ENCODE measurements at regions not wholly inside any gene's neighbourhood (a gene's known extent, or its start where the extent isn't known, plus 50 kb on each side); places are given as distances from the start of the nearest gene placed in this dataset.

DNA sequence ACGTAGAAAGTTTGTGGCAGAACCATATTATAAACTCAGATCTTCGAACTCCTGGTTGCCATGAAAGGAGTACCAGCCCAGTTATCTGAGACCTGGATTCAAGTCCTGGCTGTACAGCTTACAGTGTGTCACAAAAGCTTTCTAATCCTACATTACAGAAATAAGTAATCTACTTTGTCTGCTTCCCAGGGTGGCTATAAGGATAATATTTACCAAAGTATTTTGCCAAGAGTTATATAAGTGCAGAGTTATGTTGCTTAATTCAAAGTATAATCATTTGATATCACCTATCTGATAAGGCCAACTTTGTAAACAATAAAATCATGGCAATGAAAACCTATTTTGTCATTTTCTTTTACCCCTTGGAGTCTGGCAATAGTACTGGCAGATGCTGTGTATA lies 381.6 kb downstream of the NDFIP2 start:
- Histone ChIP-seq H3K4me3 (no peak overlapping the region), H3K27ac (no peak overlapping the region), H3K36me3 (no peaks in the 10 kb centered on the region), H3K27me3 (replicated peaks; ENCODE audit: insufficient read depth) (no peaks in the 10 kb centered on the region), H3K4me1 (replicated peaks) (no peaks in the 10 kb centered on the region), H3K9me3 (no peaks in the 10 kb centered on the region)
- WGBS: 66% methylated on average over 2 of the region's 2 CpGs
- intact Hi-C loops (cut with DNase I): no loop called here
- TF ChIP-seq POLR2AphosphoS5 (IDR thresholded peaks at IDR 0.05) (no peak), POLR2A (IDR thresholded peaks at IDR 0.05) (no peak)
- TF ChIP-seq, protein P1, sequence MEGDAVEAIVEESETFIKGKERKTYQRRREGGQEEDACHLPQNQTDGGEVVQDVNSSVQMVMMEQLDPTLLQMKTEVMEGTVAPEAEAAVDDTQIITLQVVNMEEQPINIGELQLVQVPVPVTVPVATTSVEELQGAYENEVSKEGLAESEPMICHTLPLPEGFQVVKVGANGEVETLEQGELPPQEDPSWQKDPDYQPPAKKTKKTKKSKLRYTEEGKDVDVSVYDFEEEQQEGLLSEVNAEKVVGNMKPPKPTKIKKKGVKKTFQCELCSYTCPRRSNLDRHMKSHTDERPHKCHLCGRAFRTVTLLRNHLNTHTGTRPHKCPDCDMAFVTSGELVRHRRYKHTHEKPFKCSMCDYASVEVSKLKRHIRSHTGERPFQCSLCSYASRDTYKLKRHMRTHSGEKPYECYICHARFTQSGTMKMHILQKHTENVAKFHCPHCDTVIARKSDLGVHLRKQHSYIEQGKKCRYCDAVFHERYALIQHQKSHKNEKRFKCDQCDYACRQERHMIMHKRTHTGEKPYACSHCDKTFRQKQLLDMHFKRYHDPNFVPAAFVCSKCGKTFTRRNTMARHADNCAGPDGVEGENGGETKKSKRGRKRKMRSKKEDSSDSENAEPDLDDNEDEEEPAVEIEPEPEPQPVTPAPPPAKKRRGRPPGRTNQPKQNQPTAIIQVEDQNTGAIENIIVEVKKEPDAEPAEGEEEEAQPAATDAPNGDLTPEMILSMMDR (IDR thresholded peaks at IDR 0.05): no peak
- DNase-seq (ENCODE audit: low spot score): no peak

DNA sequence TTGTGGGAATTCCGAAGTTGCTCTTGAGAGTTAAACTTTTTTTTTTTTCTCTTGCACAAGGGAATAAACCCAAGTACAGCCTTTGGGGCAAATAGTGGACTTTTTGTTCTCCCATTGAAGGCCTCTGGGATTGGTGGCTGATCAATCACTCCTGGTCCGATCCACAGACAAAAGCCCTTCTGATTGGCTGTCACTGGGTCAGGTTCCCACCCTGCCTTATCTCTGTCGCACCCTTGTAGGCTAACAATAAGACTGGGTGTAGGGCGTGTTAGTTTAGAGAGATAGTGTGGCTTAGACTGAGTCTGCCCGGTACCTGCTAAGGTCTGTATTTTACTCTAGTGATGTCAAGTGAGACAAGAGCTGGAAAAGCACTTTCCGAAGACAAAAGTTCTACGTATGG lies 380.8 kb downstream of the NDFIP2 start:
- DNase-seq (ENCODE audit: low spot score): no peak
- H3K9me3 ChIP-seq: no peaks in the 10 kb centered on the region
- no peak for TF ChIP-seq POLR2A (IDR thresholded peaks at IDR 0.05)
- no peaks in the 10 kb centered on the region for H3K27me3 ChIP-seq (replicated peaks; ENCODE audit: insufficient read depth)
- intact Hi-C loops (cut with DNase I): no loop called here
- 86% methylated on average over 7 of the region's 7 CpGs for WGBS
- H3K36me3 ChIP-seq: no peaks in the 10 kb centered on the region
- H3K27ac ChIP-seq: no peak overlapping the region
- no peaks in the 10 kb centered on the region for H3K4me1 ChIP-seq (replicated peaks)
- H3K4me3 ChIP-seq: no peak overlapping the region

DNA sequence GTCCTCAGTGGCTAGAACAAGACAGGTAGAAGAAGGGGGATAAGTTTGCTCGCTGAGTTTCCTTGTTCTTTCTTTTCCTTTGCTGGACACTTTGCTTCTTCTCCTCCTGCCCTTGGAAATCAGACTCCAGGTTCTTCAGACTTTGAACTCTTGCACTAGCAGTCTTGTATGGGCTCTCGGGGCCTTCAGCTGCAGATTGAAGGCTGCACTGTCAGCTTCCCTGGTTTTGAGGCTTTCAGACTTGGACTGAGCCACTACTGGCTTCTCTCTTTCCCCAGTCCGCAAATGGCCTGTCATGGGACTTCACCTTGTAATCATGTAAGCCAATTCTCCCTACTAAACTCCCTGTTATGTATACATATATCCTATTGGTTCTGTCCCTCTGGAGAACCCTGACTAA lies 379.8 kb downstream of the NDFIP2 start:
- H3K36me3 ChIP-seq: no peaks in the 10 kb centered on the region
- no peaks in the 10 kb centered on the region for H3K4me1 ChIP-seq (replicated peaks)
- H3K27ac ChIP-seq: no peak overlapping the region
- H3K27me3 ChIP-seq (replicated peaks; ENCODE audit: insufficient read depth): no peaks in the 10 kb centered on the region
- no peak overlapping the region for H3K4me3 ChIP-seq
- no peak for TF ChIP-seq POLR2AphosphoS5 (IDR thresholded peaks at IDR 0.05)
- TF ChIP-seq, protein P1 (IDR thresholded peaks at IDR 0.05): no peak
- TF ChIP-seq POLR2A (IDR thresholded peaks at IDR 0.05): no peak
- WGBS: 93% methylated on average over 3 of the region's 3 CpGs
- no peak for DNase-seq (ENCODE audit: low spot score)
- intact Hi-C loops (cut with DNase I): no loop called here
- H3K9me3 ChIP-seq: no peaks in the 10 kb centered on the region

DNA sequence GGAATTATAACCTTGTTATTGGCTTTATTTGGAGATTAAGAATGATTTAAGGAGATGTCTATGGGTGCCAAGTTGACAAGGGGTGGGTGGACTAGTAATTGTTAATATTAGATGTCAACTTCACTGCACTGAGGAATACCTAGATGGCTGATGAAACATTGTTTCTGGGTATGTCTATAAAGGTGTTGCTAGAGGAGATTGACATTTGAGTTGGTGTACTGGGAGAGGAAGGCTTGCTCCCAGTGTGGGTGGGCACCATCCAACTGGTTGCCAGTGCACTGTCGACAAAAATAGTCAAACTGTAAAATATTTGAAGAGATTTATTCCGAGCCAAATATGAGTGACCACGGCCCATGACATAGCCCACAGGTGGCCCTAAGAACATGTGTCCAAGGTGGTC lies 378.8 kb downstream of the NDFIP2 start:
- no peak overlapping the region for H3K4me3 ChIP-seq
- whole genome bisulfite sequencing: 95% methylated on average over 3 of the region's 3 CpGs
- no peaks in the 10 kb centered on the region for H3K9me3 ChIP-seq
- H3K4me1 ChIP-seq (replicated peaks): no peaks in the 10 kb centered on the region
- no peak for DNase-seq (ENCODE audit: low spot score)
- no peaks in the 10 kb centered on the region for H3K36me3 ChIP-seq
- intact Hi-C loops (cut with DNase I): no loop called here
- no peaks in the 10 kb centered on the region for H3K27me3 ChIP-seq (replicated peaks; ENCODE audit: insufficient read depth)
- TF ChIP-seq POLR2AphosphoS5 (IDR thresholded peaks at IDR 0.05) (no peak), POLR2A (IDR thresholded peaks at IDR 0.05) (no peak)
- TF ChIP-seq, protein P1 (IDR thresholded peaks at IDR 0.05): no peak
- no peak overlapping the region for H3K27ac ChIP-seq

DNA sequence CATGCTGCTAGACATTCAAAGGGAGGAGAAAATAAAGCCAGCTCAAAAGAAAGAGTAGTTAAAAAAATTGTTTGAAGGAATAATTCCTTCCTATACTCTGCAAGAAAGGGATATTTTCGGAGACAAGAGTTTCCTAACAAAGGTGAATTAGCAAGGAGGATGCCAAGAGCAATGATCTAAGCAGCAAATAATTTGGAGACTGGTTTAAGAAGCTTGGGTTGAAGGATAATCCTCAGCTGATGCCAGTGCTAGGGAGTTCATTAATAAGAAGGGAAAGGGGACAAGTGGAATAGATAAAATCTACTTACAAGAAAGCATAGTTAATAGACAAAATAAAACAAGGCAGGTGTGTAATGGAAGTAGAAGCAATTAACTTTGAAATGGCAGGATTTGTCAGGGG lies 372.3 kb downstream of the NDFIP2 start:
- intact Hi-C loops (cut with DNase I): no loop called here
- H3K9me3 ChIP-seq: no peaks in the 10 kb centered on the region
- TF ChIP-seq POLR2A (IDR thresholded peaks at IDR 0.05) (no peak), POLR2AphosphoS5 (IDR thresholded peaks at IDR 0.05) (no peak)
- TF ChIP-seq, protein P1 (IDR thresholded peaks at IDR 0.05): no peak
- 29% methylated on average over 1 of the region's 1 CpG for WGBS
- H3K4me3 ChIP-seq: no peak overlapping the region
- DNase-seq (ENCODE audit: low spot score): no peak
- H3K27me3 ChIP-seq (replicated peaks; ENCODE audit: insufficient read depth): no peaks in the 10 kb centered on the region
- H3K4me1 ChIP-seq (replicated peaks): no peaks in the 10 kb centered on the region
- no peaks in the 10 kb centered on the region for H3K36me3 ChIP-seq
- no peak overlapping the region for H3K27ac ChIP-seq

Data from prostate gland (tissue), 2 donors.